Upper lobe of right lung (tissue), 1 donor: ENCODE measurements at regions not wholly inside any gene's neighbourhood (a gene's known extent, or its start where the extent isn't known, plus 50 kb on each side); places are given as distances from the start of the nearest gene placed in this dataset.

ENCODE experiments used
- ATAC-seq: fragments of 200-7000 bp; cut with Tn5 transposase; one replicate; pipeline ENCODE4 v1.9.1; 2020; ENCODE audit warnings: mild to moderate bottlenecking, moderate library complexity
- DNase-seq: peaks from one replicate; pipeline ENCODE4 v3.0.0-alpha.2; 2020
- H3K27ac ChIP-seq: fragments of 200-600 bp; one replicate; pipeline ENCODE4 v1.8.0; 2022
- H3K27me3 ChIP-seq: fragments of 200-600 bp; one replicate; pipeline ENCODE4 v1.8.0; 2022; ENCODE audit warnings: mild to moderate bottlenecking
- H3K36me3 ChIP-seq: fragments of 200-600 bp; one replicate; pipeline ENCODE4 v1.8.0; 2022
- H3K4me1 ChIP-seq: fragments of 200-600 bp; one replicate; pipeline ENCODE4 v1.8.0; 2022
- H3K4me3 ChIP-seq: fragments of 200-600 bp; one replicate; pipeline ENCODE4 v1.8.0; 2022; ENCODE audit warnings: mild to moderate bottlenecking
- H3K9me3 ChIP-seq: fragments of 200-600 bp; one replicate; pipeline ENCODE4 v1.8.0; 2022
- CTCF ChIP-seq: fragments of 200-600 bp; IDR thresholded peaks from one replicate; pipeline ENCODE4 v1.8.0; 2022; ENCODE audit warnings: antibody characterized with exemption
- intact Hi-C: fragments of 100-400 bp; cut with DNase I; formaldehyde crosslinking; loops from one replicate; pipeline ENCODE4 v1.11.0; 2022
- donor health status: DM: no; HTN: yes; CAD: no; lungs with severe emphysema.

GRCh38 chr13:90448466-90449037 lies 898.9 kb upstream of the MIR17HG start:
- H3K4me1 ChIP-seq = peaks cover 4% of the 10 kb centered on the region
- no peak for TF ChIP-seq CTCF
- intact Hi-C loops = no loop called here
- H3K4me3 ChIP-seq = no peak overlapping the region
- H3K27ac ChIP-seq = no peak overlapping the region
- DNase-seq = no peak
- ATAC-seq = no peak
- no peaks in the 10 kb centered on the region for H3K27me3 ChIP-seq
- no peaks in the 10 kb centered on the region for H3K36me3 ChIP-seq
- no peaks in the 10 kb centered on the region for H3K9me3 ChIP-seq

- Histone ChIP-seq H3K9me3 (no peaks in the 10 kb centered on the region), H3K4me1 (no peaks in the 10 kb centered on the region), H3K27me3 (no peaks in the 10 kb centered on the region), H3K4me3 (no peak overlapping the region), H3K27ac (no peak overlapping the region), H3K36me3 (no peaks in the 10 kb centered on the region)
- no peak for DNase-seq
- intact Hi-C loops = no loop called here
- TF ChIP-seq CTCF = no peak
- ATAC-seq = no peak
These were observed 894.1 kb upstream of the MIR17HG start for GRCh38 chr13:90453342-90453741.

GRCh38 chr13:90454002-90454636 lies 893.4 kb upstream of the MIR17HG start:
- intact Hi-C loops = no loop called here
- no peak for TF ChIP-seq CTCF

GRCh38 chr13:90455067-90455466 lies 892.4 kb upstream of the MIR17HG start:
- no peaks in the 10 kb centered on the region for H3K9me3 ChIP-seq
- no peak for ATAC-seq
- no peaks in the 10 kb centered on the region for H3K36me3 ChIP-seq
- no peak overlapping the region for H3K4me3 ChIP-seq
- H3K27me3 ChIP-seq = no peaks in the 10 kb centered on the region
- no peak overlapping the region for H3K27ac ChIP-seq
- no peak for DNase-seq
- intact Hi-C loops = no loop called here
- TF ChIP-seq CTCF = no peak
- no peaks in the 10 kb centered on the region for H3K4me1 ChIP-seq

More at GRCh38 chr13:90454002-90454636, 893.4 kb upstream of the MIR17HG start:
- Histone ChIP-seq H3K27ac (no peak overlapping the region), H3K4me3 (no peak overlapping the region), H3K9me3 (no peaks in the 10 kb centered on the region), H3K4me1 (no peaks in the 10 kb centered on the region), H3K27me3 (no peaks in the 10 kb centered on the region), H3K36me3 (no peaks in the 10 kb centered on the region)
- DNase-seq = no peak
- ATAC-seq = no peak

- no peak for ATAC-seq
- Histone ChIP-seq H3K27me3 (no peaks in the 10 kb centered on the region), H3K4me3 (no peak overlapping the region), H3K9me3 (no peaks in the 10 kb centered on the region), H3K36me3 (no peaks in the 10 kb centered on the region), H3K4me1 (no peaks in the 10 kb centered on the region), H3K27ac (no peak overlapping the region)
- TF ChIP-seq CTCF = no peak
- intact Hi-C loops = no loop called here
- no peak for DNase-seq
These were observed 891.7 kb upstream of the MIR17HG start for GRCh38 chr13:90455823-90456222.
